HG03045 (cell line): ENCODE measurements at regions not wholly inside any gene's neighbourhood (a gene's known extent, or its start where the extent isn't known, plus 50 kb on each side); places are given as distances from the start of the nearest gene placed in this dataset.

Experiments used
- ATAC-seq: cut with Tn5 transposase; IDR thresholded peaks from one replicate; pipeline ENCODE4 v1.9.1; 2021; ENCODE audit warnings: mild to moderate bottlenecking, moderate library complexity; ENCODE audit not compliant: unreplicated experiment

DNA sequence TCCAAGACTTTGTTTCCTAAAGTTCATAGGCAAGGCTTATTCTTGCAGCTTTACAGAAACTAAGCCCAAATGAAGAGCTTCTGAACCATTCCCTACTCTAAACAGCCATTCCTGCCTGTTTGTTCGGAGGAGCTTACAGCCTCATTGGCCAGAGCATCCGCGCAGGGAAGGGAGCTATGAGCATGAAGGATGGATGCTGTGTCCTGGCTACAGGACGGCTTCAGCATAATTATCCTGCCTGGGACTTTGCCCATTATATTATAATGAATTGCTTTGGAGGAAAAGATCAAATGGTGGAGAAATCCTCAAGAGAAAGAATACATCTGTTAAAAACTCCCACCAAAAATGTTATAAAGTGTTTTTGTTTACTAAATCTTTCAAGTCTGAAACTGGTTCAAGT is 378.2 kb upstream of the BTBD3 start:
- ATAC-seq, result no peak

DNA sequence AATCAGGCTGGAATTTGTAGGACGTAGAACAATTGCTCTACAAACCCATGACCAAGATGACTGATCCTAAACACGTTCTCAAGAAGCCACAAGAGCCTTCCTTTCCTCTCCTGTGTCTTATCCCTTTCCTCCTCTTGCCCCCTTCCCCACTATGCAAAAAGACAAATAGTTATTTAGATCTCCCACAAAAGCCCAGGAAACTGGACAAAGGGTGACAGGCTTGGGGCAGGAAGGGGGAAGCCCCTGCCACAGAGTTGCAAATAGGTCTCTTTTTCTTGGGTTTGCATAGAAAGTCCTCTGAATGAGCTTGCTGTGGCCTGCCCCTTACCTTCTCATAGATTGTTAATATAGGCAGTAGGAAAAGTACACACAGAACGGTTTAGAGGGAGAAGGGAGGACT is 377.1 kb upstream of the BTBD3 start:
- ATAC-seq, result no peak

DNA sequence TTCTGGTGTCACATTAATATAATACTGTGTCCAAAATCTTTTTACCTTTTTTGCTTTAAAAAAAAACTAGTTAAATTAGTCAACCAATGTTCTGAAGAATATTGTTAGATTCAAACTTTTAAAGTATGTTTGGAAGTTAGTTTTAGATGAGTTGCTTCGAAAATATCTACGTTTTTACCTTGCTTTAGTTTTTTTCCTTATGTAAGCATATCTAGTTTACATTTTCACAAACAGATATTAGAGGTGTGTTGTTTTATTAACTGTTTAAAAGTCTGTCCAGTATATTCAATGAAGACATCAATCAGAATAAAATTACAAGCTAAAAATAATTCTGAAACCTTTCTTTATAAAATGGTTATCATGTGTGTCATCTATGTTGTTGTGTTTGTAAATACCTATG is 375.0 kb upstream of the BTBD3 start:
- ATAC-seq, result no peak

DNA sequence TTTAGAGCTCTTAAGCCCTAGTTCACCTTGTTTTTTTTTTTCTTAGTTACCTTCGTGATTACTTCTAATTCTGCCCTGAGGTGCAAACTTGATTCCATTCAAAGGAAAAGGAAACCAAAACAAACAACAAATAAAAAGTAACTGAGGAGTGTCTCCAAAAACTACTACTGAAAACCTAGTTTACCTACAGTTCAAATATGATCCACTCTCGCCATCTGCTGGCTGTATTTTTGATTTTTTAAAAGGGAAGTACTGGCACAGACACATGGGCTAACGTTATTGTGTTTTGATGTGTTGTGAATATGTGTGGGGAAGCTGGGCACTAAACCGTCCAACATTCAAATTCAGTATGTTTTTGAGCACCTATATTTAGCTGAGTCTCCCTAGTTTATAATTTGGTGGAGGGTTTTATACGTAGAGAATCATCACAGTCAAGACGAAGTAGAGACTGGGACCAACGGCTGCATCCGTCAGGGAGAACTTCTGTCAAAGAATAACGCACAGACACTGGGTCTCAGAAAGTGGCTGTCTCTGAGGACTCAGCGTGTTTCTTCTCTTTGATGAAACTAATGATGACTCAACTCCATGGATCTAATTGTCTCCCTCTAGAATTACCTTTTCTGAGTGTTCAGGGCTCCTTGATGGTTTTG is 373.5 kb upstream of the BTBD3 start:
- no peak for ATAC-seq

DNA sequence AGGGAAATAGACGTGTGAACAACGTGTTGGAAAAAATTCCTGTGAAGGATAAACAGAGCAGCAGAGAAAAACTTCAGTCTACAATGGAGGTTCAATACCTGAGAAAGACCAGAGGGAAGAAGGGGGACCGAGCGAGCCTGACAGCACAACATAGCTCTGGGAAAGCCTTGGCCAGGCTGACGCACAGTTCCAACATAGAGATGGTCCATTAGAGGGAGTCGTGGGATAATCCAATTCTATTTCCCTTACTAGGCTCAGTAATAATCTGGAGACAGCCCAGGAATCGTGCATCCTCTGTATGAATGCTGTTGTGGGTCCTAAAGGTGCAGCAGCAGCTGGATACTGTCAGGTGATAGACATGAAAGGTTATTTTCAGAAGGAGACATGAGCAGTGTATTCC is 370.8 kb upstream of the BTBD3 start:
- no peak for ATAC-seq

DNA sequence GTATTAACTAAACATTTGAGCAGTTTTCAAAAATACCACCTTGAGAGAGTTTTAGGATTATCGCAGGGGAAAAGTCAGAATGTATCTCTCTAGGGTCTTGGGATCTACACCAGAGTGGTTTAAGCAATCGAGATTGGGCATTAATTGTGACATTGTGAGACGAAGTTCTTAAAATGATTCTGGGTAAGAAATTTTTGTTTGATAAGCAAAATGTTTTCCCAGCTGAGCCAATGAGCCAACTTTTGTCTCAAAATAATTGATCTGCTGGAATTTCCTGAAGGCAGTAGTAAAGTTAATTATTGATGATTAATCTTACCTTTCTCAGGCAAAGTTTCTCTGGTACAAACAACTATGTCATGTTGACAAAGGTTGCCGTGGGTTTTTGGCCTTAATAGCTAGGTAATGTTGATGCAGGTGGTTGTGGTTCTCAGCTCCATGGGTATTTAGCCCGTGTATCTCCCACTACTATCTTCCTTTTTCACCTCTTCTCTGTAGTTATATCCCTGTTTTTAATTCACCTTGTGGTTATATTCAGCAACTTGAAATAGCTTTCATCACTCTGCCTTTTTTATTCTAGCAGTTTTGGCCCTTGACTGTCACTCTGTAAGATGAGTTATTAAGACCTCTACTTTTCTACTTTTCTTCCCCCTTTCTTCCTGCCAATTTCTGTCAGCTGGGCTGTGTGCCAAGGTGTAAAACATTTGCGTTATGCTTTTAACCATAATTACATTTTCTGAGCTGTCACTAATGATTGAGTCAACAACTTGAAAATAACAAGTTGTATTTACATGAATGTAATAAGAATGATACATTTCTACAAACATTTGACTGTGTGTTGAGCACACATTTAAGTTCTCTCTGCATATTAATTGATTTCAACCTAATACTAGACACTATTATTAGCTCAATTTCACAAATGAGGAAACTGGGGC is 368.3 kb upstream of the BTBD3 start:
- ATAC-seq, result no peak

DNA sequence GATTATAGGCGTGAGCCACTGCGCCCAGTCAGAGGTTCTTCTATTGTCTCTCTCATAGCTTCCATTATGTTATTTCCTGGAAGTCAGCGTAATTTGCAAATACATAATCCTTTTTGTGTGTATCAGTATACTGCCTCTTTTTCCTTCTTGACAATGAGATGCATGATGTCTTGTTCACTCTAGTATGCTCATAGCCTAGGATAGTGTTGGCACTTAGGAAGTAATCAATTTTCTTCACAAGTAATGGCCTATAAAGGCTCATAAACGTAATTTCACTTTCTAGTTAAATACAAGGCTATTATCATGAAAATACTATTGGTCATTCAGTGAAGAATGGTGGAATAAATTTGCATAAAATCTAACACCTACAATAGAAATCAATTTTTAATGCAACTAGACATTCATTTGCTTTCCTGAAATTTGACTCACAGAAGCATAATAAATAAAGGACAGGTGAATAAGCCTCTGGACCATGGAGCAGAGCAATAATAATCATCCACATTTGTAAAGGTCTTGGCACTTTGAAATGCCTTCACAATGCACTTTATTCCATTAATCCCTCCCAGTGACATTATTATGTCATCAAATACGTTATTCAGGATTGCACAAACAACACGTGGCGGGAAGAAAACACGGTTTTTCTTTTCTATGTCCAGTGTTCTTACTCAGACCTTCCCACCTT is 366.9 kb upstream of the BTBD3 start:
- no peak for ATAC-seq

DNA sequence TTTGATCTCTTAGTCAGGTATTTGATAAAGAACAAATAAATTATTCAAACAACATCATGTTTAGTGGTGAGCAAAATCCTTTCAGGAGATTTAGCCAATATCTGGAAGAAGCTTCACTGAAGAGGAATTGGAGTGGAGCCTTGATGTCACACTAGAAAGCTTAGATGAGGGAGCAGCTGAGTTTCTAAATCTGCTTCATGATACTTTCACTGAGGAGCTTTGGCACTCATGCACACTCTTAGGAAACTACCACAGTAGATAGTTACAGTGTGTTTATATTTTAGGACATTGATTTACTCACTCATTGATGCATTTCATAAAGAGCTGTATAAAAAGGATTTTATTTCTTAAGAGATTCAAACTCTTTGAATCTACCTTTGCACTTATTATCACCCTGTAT is 366.2 kb upstream of the BTBD3 start:
- no peak for ATAC-seq

DNA sequence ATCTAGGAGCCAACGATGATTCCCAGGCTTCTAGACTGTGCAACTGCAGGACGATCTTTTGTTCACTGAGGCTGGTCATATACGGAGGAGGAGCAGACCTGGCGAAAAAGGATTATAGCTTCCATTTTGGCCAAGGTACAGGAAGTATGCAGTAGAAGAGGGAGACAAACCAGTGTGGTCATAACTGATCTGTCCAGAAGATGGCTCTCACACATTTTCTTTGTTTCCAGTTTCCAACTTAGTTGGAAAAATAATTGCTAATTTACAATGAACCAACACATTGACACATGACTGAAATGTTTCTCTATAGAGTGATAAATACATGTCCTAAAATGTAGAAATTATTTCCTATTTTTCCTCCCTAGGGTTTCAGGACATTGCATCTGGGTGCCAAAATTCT is 364.1 kb upstream of the BTBD3 start:
- no peak for ATAC-seq

DNA sequence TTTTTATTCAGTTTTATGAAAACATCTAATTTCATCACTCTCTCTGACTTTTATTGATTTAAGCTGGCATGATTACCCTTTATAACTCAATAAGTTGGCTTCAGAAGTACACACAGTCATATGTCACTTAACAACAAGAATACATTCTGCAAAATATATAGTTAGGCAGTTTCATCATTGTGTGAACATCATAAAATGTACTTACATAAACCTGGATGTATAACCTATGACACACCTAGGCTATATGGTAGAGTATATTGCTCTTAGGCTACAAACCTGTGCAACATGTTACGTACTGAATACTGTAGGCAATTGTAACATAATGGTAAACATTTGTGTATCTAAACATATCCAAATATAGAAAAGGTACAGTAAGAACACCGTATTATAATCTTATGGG is 362.2 kb upstream of the BTBD3 start:
- no peak for ATAC-seq

DNA sequence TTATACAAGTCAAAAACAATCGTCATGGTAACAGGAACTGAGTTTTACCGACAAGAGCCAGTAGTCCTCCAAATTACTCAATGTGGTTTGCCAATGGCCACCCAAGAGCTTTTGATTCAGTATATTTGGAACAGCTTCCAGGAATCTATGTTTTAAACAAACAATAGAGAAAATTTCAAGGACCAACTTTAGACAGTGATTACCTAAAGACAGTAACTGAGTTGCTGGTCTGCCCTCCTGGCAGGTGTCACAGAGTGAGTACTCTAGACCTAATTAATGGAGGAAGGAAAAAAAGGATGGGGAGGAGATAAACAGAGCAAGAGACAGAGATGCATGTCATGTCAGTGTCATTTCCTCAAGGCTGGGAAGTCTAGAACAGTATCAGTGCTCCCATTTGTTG is 361.3 kb upstream of the BTBD3 start:
- ATAC-seq, result no peak

DNA sequence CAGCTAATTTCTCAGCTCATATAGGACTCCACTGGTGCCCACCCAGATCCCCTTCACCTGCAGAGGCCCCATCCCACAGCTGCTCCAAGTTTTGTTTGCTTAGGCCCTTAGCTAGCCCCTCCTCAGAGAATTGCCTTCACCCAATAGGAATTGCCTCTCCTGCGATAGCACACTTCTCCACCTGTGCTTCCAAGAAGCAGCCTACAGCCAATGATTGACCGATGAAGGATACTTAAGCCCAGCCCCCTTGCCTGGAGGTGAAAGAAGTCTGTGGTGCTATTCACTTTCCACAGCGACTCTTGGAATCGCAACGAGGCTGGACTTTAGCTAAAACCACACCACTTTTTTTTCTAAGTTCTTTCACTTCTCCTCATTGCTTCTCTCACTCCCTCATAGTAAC is 353.2 kb upstream of the BTBD3 start:
- ATAC-seq, result no peak

DNA sequence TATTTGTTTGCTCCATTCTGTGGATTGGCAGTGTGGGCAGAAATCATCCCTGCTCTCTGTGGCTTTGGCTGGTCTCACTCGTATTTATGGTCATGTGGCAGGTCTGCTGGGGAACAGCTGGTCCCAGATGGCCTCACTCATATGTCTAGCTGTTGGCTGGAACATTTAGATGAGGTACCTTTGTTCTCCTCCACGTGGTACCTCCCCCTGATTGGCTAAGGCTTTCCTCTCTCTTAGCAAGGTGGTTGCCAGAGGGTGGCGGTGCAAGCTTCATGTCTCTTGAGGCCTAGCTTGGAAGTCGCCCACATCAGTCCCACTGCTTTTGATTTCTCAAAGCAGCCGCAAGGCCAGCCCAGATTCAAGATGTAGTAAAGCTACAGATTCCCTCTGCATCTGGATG is 348.5 kb upstream of the BTBD3 start:
- no peak for ATAC-seq

DNA sequence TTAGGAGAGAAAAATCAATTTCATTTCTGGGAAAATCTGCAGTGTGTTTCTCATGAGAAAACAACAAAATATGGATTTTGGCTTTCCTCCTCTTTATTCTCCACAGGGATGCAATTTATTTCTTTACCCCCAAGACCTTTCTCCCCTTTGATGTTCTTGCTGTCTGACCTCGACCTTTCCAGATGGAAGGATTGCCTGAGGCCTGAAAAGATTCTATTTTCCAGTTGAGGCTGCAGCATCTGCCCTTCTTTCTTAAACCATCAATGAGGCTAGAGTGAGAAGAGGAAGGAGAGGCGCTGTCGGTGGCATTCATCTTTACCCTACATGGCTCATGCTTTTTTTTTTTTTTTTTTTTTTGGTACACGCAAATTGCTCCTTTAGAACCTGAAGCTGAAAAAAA is 344.2 kb upstream of the BTBD3 start:
- no peak for ATAC-seq

DNA sequence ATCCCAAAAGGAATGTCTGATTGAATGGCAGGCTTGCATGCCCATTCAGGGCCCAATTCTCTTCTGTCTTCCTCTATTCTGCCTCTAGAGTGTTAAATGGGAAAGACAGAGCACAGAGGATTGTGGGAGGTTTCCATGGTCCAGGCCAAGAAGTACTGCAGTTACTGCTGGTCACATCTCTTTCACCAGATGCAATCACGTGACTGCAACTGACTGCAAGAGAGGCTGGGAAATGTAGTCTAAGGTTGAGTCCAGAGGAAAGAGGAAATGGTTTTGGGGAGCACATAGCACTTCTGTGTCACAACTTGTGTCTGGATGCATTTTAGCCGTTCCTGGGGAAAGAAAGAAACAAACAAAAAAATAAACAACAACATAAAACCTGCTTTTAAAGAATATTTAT is 336.4 kb upstream of the BTBD3 start:
- ATAC-seq, result no peak

DNA sequence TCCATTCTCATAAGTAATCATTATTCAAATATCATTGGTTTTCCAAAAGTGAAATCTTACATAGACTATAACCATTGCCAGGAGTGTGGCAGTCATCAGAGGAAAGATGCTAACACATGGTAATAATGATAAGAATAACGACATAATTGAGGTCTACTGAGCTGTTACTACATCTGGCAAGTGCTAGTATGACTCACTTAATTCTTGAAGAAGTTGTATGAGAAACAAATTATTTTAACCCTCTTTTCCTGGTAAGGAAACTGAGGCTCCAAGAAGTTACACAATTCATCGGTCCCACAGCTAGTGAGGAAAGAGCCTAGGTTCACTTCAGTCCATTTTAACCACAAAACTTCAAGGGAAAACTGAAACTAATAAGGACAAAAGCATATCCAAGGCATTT is 335.6 kb upstream of the BTBD3 start:
- ATAC-seq, result no peak

DNA sequence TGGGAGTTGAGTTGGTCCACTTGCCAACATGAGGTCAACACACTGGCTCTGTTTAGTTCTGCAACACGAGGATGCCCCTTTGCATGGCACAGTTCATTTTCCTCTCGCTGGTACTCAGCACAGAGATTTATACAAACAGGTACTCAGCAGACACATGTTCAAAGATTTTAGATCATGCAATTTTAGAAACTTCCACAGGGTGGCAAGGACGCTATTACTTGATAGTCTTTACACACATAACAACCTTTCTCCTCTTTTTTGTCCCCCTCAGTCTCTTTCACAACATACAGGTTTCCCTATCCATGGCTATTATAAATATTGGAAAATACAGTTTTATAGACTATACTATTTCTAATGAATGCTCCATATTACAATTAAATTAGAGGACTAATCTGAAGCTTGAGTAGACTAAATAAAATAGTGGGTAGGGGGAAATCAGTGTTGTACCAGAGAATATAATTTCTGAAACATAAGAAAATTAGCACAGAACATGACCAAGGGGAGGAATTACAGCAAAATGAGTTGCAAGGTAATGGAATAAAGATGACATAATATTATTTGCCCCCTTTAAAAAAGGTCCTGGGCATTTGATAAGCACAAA is 331.8 kb upstream of the BTBD3 start:
- no peak for ATAC-seq

DNA sequence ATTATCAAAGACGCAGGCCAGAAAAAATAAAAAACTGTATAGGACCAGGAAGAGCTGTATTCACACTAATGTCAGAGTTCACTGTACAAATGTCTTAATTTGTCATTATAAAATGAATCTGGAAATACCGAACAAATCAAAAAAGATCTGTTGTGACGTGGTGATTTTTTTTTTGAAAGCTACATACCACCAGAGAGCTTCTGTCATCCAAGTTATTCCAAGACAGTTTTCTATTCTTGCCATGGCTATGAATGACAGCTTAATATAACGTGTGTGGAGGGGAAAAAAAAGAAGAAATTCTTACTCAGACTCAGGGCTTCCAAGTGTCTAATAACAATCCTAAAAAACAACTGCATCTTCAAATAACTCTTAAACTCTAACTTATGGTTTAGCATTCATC is 328.8 kb upstream of the BTBD3 start:
- ATAC-seq, result no peak

DNA sequence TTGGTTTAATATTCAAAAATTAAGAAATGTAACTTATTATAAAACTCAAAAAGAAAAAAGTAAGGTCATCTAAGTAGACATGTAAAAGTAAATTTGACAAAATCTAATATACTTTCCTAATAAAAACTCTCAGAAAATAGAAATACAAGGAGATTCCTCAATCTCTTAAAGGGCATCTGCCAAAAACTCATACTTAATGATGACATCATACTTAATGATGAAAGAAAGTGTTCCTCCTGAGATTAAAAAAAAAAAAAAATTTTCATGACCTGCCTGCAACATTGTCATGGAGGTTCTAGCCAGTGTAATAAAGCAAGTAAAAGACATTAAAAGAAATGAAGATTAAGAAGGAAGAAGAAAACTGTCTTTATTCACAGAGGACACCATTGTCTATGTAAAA is 325.7 kb upstream of the BTBD3 start:
- no peak for ATAC-seq

DNA sequence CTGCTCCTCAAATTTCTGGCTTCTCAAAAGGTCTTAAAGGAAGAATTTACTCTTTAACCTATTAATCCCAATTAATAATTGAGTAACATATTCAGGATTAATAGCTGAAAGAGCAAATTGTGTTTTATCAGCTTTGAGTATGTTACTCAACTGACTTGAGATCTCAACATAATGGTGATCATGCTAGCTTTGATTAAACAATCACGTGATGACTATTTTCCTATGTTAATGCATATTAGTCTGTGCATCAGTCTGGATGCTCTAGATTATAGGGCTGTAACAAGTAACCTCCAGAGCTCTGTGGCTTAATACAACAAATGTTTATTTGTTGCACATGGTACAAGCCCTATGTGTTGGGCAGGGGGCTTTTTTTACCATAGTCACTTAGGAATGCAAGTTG is 313.4 kb upstream of the BTBD3 start:
- ATAC-seq, result no peak

DNA sequence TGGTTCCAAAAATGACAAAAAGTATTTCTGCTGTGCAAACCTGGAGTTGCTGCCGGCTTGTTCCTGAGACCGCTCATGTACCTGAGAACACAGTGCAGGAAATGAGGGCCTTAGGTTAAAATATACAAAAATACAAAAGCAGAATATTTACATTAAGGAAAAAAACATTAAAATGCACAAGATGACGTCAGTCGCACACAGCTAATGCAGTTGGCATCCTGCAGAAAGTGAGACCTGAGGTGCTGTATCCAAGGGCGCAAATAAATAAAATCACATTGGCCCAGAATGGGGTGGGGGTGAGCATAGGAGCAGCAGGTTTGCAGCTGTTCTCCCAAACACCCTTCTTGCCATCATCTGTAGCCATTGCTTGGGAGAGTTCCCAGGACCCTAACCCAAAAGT is 310.6 kb upstream of the BTBD3 start:
- no peak for ATAC-seq

DNA sequence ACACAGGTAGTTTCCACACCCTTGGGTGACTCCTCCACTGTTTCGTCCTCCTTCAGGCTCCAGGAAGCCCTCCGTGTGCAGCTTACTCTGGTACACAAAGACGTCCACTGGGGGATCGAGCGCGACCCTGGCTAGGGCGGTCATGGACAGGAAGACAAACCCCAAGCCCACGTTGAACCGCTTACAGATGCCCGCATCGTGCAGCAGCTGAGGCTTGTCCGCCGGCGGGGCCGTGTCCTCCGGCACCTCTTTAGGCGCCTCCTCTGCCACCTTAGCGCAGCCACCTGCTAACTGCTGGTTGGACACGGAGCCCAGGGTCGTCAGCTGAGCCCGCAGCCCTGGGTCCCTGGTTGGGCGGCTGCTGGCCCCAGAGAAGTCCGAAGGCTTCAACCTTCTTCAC is 309.0 kb upstream of the BTBD3 start:
- ATAC-seq, result no peak
